Fibroblast of villous mesenchyme (primary cell): ENCODE measurements at regions not wholly inside any gene's neighbourhood (a gene's known extent, or its start where the extent isn't known, plus 50 kb on each side); places are given as distances from the start of the nearest gene placed in this dataset.

Source experiments
- DNase-seq: peaks from one replicate; pipeline ENCODE4 v3.0.0-alpha.2; 2010; ENCODE audit warnings: low read depth
- H3K4me3 ChIP-seq: 2 replicates; pipeline ENCODE4 v1.5.1; 2011; ENCODE audit warnings: low read depth, mild to moderate bottlenecking, low read length
- TF ChIP-seq, protein P1 (sequence below): IDR thresholded peaks from 2 replicates; pipeline ENCODE4 v1.5.1; 2012; ENCODE audit warnings: low read depth, mild to moderate bottlenecking, low read length; ENCODE audit not compliant: insufficient read depth

DNA sequence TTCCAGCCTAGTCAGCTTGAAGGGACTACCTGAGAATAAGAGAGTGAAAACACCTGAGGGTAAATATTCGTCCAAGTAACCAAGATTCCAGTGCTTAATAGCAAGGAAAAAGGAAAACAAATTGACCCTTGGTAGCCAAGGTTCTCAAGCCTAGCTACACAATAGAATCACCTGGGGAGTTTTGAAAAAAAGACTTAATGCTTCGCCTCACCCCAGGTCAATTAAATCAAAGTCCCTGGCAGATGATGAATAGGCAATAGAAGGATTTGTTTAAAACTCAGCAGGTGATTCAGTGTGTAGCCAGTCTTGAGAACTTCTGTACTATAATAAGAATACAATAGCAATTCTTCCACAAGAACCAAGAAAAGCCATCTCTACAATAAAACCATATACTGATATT, 500.2 kb downstream of the XIRP2 start:
- DNase-seq: no peak
- TF ChIP-seq, protein P1, sequence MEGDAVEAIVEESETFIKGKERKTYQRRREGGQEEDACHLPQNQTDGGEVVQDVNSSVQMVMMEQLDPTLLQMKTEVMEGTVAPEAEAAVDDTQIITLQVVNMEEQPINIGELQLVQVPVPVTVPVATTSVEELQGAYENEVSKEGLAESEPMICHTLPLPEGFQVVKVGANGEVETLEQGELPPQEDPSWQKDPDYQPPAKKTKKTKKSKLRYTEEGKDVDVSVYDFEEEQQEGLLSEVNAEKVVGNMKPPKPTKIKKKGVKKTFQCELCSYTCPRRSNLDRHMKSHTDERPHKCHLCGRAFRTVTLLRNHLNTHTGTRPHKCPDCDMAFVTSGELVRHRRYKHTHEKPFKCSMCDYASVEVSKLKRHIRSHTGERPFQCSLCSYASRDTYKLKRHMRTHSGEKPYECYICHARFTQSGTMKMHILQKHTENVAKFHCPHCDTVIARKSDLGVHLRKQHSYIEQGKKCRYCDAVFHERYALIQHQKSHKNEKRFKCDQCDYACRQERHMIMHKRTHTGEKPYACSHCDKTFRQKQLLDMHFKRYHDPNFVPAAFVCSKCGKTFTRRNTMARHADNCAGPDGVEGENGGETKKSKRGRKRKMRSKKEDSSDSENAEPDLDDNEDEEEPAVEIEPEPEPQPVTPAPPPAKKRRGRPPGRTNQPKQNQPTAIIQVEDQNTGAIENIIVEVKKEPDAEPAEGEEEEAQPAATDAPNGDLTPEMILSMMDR: no peak
- H3K4me3 ChIP-seq: no peak overlapping the region

DNA sequence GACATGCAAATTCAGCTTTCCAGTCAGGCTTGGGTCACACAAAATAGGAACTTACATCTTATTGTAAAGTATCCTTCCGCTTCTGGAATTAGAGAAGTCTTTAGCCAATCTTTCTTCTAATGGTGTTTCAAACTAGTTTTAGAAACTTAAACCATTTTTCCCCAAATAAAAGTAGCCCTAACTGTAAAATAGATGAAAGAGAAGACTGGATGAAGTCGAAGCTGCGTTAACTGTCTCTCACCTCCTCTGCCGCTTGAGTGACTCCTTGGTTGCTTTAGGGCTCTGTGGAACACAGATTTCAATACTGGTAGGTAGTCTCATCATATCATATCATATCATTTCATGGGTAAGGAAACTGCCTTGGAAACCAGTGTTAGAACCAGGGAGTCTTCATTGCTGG, 498.4 kb downstream of the XIRP2 start:
- no peak overlapping the region for H3K4me3 ChIP-seq
- TF ChIP-seq, protein P1: no peak
- no peak for DNase-seq

DNA sequence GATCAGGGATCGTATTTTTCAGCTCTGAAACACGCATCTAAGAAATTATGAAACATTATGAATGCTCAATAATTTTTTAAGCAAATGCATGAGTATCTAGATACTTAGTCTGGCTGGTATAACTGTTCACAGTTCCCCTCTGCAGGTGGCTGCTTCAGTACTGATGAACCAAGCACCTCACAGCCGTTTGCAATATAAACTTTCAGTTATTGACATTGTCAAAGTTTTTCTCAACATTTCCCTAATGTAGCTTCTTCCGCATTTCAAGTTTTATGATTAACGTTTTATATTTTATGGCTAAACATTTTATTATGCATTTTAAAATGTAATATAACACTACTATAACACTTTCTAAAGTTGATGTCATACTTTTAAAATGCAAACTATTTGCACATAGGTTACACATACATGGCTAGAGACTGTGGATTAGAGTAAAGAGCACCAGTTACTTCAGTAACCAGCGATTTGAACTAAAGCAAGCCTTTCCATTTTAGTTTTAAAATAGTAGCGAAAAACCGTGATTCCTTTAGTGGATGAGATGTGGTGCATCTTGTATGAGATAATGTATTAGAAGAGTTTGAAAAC, 495.4 kb downstream of the XIRP2 start:
- no peak for DNase-seq
- TF ChIP-seq, protein P1: no peak

DNA sequence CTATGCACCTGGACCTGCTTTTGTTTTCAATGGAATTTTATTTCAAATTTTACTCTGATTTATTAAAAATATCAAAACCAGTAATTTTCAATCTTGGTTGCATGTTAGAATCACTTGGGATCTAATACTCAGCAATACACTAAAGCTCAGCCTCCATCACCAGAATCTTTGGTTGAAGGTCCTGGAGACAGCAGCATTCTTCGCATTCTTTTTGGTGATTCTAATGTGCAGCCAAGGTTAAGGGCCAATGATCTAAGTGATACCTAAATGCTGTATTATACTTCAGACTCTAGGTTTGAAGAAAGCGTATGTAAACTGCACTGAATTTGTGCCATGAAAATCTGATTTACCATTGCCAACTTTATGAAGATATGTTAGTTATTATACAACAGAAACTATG, 493.1 kb downstream of the XIRP2 start:
- TF ChIP-seq, protein P1: no peak
- no peak for DNase-seq
- no peak overlapping the region for H3K4me3 ChIP-seq

More for the DNA sequence above, 495.4 kb downstream of the XIRP2 start:
- H3K4me3 ChIP-seq: no peak overlapping the region

- DNase-seq: peak; percentile 7
- TF ChIP-seq, protein P1: no peak
- H3K4me3 ChIP-seq: no peak overlapping the region
Observed at GRCh38 chr2:167380555-167380954, 492.3 kb downstream of the XIRP2 start.

DNA sequence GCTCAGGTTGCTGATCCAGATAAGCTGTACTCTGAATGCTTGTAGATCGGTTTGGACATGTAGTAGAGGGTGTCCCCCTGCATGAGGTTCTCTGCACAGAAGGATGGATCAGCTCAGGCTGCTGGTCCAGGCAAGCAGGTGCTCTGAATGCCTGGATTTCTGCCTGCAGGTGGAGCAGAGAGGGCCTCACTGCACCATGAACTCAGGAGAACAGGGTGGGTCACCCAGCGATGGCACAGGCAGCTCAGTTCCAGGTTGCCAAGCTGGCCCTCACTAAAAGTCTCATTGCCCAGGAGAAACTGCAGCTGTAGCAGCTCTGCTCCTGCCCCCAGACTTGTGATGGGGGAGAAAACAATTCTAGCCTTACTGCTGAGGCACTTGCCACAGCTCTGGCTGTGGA, 491.8 kb downstream of the XIRP2 start:
- TF ChIP-seq, protein P1: no peak
- H3K4me3 ChIP-seq: no peak overlapping the region
- DNase-seq: no peak

- TF ChIP-seq, protein P1: no peak
- no peak for DNase-seq
Observed at GRCh38 chr2:167369083-167369482, 480.8 kb downstream of the XIRP2 start.

More at GRCh38 chr2:167369083-167369482, 480.8 kb downstream of the XIRP2 start:
- H3K4me3 ChIP-seq: no peak overlapping the region
